ENCODE measurements at regions not wholly inside any gene's neighbourhood (a gene's known extent, or its start where the extent isn't known, plus 50 kb on each side); places are given as distances from the start of the nearest gene placed in this dataset.

- TF ChIP-seq CTCF (IDR thresholded peaks at IDR 0.05) (no peak), POLR2A (IDR thresholded peaks at IDR 0.05) (no peak)
Measured at GRCh38 chr9:21607576-21607975, 125.5 kb upstream of the IFNE start.

All from adrenal gland (tissue), 5 donors.